SU-DHL-6 (cell line): ENCODE measurements at regions not wholly inside any gene's neighbourhood (a gene's known extent, or its start where the extent isn't known, plus 50 kb on each side); places are given as distances from the start of the nearest gene placed in this dataset.

ENCODE experiments used
- H2AFZ ChIP-seq: fragments of 200-600 bp; sonication (generic); 2 replicates; pipeline ENCODE4 v1.6.1; 2014; ENCODE audit warnings: low read depth, mild to moderate bottlenecking, moderate library complexity, mixed read lengths, antibody characterized with exemption, low read length; ENCODE audit not compliant: severe bottlenecking
- H3F3A ChIP-seq: fragments of 200-600 bp; shearing (Covaris generic); 2 replicates; pipeline ENCODE4 v1.6.0; 2016; ENCODE audit warnings: antibody characterized with exemption, mild to moderate bottlenecking; ENCODE audit not compliant: insufficient read depth
- H3K27ac ChIP-seq: fragments of 200-600 bp; sonication (generic); 2 replicates; pipeline ENCODE4 v1.5.1; 2016; ENCODE audit warnings: low read depth, mild to moderate bottlenecking, low read length, moderate library complexity, mixed read lengths
- H3K27me3 ChIP-seq: fragments of 200-600 bp; sonication (generic), shearing (Covaris generic); 2 replicates; pipeline ENCODE4 v1.6.0; 2014; ENCODE audit warnings: mild to moderate bottlenecking, low read length
- H3K36me3 ChIP-seq: fragments of 200-600 bp; sonication (generic); 2 replicates; pipeline ENCODE4 v1.6.1; 2014; ENCODE audit warnings: mild to moderate bottlenecking, low read length, mixed read lengths
- H3K4me2 ChIP-seq: fragments of 300-600, 200-600 bp; shearing (Covaris generic), sonication (generic); 2 replicates; pipeline ENCODE4 v1.6.0; 2014; ENCODE audit warnings: low read length, low read depth, mild to moderate bottlenecking; ENCODE audit not compliant: poor library complexity, severe bottlenecking
- H3K4me3 ChIP-seq: fragments of 200-600 bp; sonication (generic); 2 replicates; pipeline ENCODE4 v1.5.1; 2014; ENCODE audit warnings: antibody characterized with exemption, low read length, mild to moderate bottlenecking, mixed read lengths; ENCODE audit not compliant: insufficient read depth, poor library complexity, severe bottlenecking
- H3K79me2 ChIP-seq: fragments of 200-600 bp; sonication (generic); 2 replicates; pipeline ENCODE4 v1.6.1; 2014; ENCODE audit warnings: mild to moderate bottlenecking, low read length, moderate library complexity; ENCODE audit not compliant: insufficient read depth
- H3K9ac ChIP-seq: fragments of 200-600 bp; sonication (generic); 2 replicates; pipeline ENCODE4 v1.7.0; 2014; ENCODE audit warnings: mild to moderate bottlenecking, low read length
- H3K9me2 ChIP-seq: fragments of 200-600 bp; sonication (generic); replicated peaks from 2 replicates; pipeline ENCODE4 v1.6.1; 2014; ENCODE audit warnings: low read length; ENCODE audit not compliant: insufficient read depth
- H3K9me3 ChIP-seq: fragments of 200-600 bp; sonication (generic); 2 replicates; pipeline ENCODE4 v1.6.1; 2014; ENCODE audit warnings: low read length, mixed read lengths; ENCODE audit not compliant: insufficient read depth
- H4K20me1 ChIP-seq: fragments of 200-600 bp; sonication (generic); 2 replicates; pipeline ENCODE4 v1.6.1; 2014; ENCODE audit warnings: low read depth, mild to moderate bottlenecking, antibody characterized with exemption, low read length, moderate library complexity, mixed read lengths
- CTCF ChIP-seq: fragments of 200-600 bp; sonication (generic); IDR thresholded peaks from one replicate; pipeline ENCODE4 v1.5.1; 2017; ENCODE audit warnings: antibody characterized with exemption, mild to moderate bottlenecking, low read length, moderate library complexity; ENCODE audit not compliant: insufficient read depth, poor library complexity, severe bottlenecking
- EZH2phosphoT487 ChIP-seq: fragments of 200-600 bp; sonication (generic), shearing (Covaris generic); conservative IDR thresholded peaks from 2 replicates; pipeline ENCODE4 v1.6.1; 2018; ENCODE audit warnings: mild to moderate bottlenecking, antibody characterized with exemption, low read length, moderate library complexity, mixed read lengths

GRCh38 chr15:60087561-60087960 lies 83.5 kb downstream of the FOXB1 start:
- no peaks in the 10 kb centered on the region for H3K79me2 ChIP-seq
- no peaks in the 10 kb centered on the region for H3K9me2 ChIP-seq
- no peaks in the 10 kb centered on the region for H3F3A ChIP-seq
- H2AFZ ChIP-seq: no peak overlapping the region
- H3K36me3 ChIP-seq: no peaks in the 10 kb centered on the region
- H3K4me2 ChIP-seq: no peak overlapping the region
- H4K20me1 ChIP-seq: no peaks in the 10 kb centered on the region
- no peaks in the 10 kb centered on the region for H3K27me3 ChIP-seq
- no peak overlapping the region for H3K27ac ChIP-seq
- H3K9ac ChIP-seq: no peak overlapping the region
- no peak for TF ChIP-seq EZH2phosphoT487
- no peak for TF ChIP-seq CTCF
- H3K9me3 ChIP-seq: no peaks in the 10 kb centered on the region
- H3K4me3 ChIP-seq: no peak overlapping the region

- TF ChIP-seq EZH2phosphoT487: no peak
- no peak for TF ChIP-seq CTCF
Measured at GRCh38 chr15:60090747-60091146, 86.6 kb downstream of the FOXB1 start.

GRCh38 chr15:60091157-60091556 lies 87.0 kb downstream of the FOXB1 start:
- H3K4me2 ChIP-seq: no peak overlapping the region
- no peaks in the 10 kb centered on the region for H3F3A ChIP-seq
- H3K27me3 ChIP-seq: no peaks in the 10 kb centered on the region
- H3K9ac ChIP-seq: no peak overlapping the region
- no peaks in the 10 kb centered on the region for H3K36me3 ChIP-seq
- TF ChIP-seq EZH2phosphoT487 (no peak), CTCF (no peak)
- no peak overlapping the region for H3K27ac ChIP-seq
- H2AFZ ChIP-seq: no peak overlapping the region
- no peaks in the 10 kb centered on the region for H4K20me1 ChIP-seq
- no peaks in the 10 kb centered on the region for H3K79me2 ChIP-seq
- H3K9me3 ChIP-seq: no peaks in the 10 kb centered on the region
- no peak overlapping the region for H3K4me3 ChIP-seq
- H3K9me2 ChIP-seq: no peaks in the 10 kb centered on the region

More at GRCh38 chr15:60090747-60091146, 86.6 kb downstream of the FOXB1 start:
- H3K4me2 ChIP-seq: no peak overlapping the region
- H3K9ac ChIP-seq: no peak overlapping the region
- no peaks in the 10 kb centered on the region for H3K27me3 ChIP-seq
- no peak overlapping the region for H3K4me3 ChIP-seq
- no peaks in the 10 kb centered on the region for H4K20me1 ChIP-seq
- no peaks in the 10 kb centered on the region for H3K9me3 ChIP-seq
- no peaks in the 10 kb centered on the region for H3K79me2 ChIP-seq
- no peak overlapping the region for H3K27ac ChIP-seq
- H2AFZ ChIP-seq: no peak overlapping the region
- H3K36me3 ChIP-seq: no peaks in the 10 kb centered on the region
- no peaks in the 10 kb centered on the region for H3K9me2 ChIP-seq
- H3F3A ChIP-seq: no peaks in the 10 kb centered on the region
